ENCODE measurements at regions not wholly inside any gene's neighbourhood (a gene's known extent, or its start where the extent isn't known, plus 50 kb on each side); places are given as distances from the start of the nearest gene placed in this dataset.

GRCh38 chr16:79395591-79395990, 204.9 kb downstream of the MAF start (continued):
- TF ChIP-seq GABPA (IDR thresholded peaks at IDR 0.05 in 1 of 2, conservative IDR thresholded peaks at IDR 0.05 in 1 of 2) = no peak

- no peak overlapping the region for H3K4me3 ChIP-seq (ENCODE audit: low read depth in 1 of 3, low read length in 3 of 3)
- TF ChIP-seq REST (IDR thresholded peaks at IDR 0.05) (no peak), RXRA (IDR thresholded peaks at IDR 0.05) (no peak)
- DNase-seq (ENCODE audit: low spot score) = no peak
- no peak overlapping the region for H3K9ac ChIP-seq (ENCODE audit: low read depth in 1 of 2, low read length in 2 of 2)
- no peaks in the 10 kb centered on the region for H3K9me3 ChIP-seq (ENCODE audit: control insufficient read depth in 4 of 4, low read length in 3 of 4)
- H3K27ac ChIP-seq (ENCODE audit: low read depth in 1 of 2, low read length in 2 of 2) = no peak overlapping the region
- WGBS = 71% methylated on average over 3 of the region's 3 CpGs
- H3K27me3 ChIP-seq (ENCODE audit: control insufficient read depth in 4 of 4, insufficient read depth in 4 of 4, low read length in 3 of 4) = no peaks in the 10 kb centered on the region
- H3K4me1 ChIP-seq (ENCODE audit: control insufficient read depth in 4 of 4, insufficient read depth in 4 of 4, low read length in 3 of 4) = no peaks in the 10 kb centered on the region
- no peaks in the 10 kb centered on the region for H3K36me3 ChIP-seq (ENCODE audit: control insufficient read depth in 4 of 4, insufficient read depth in 3 of 4, low read depth in 1 of 4, low read length in 3 of 4)
These were observed 206.3 kb downstream of the MAF start for GRCh38 chr16:79394206-79394605.

- 64% methylated on average over 2 of the region's 2 CpGs for WGBS
- Histone ChIP-seq H3K36me3 (ENCODE audit: control insufficient read depth in 4 of 4, insufficient read depth in 3 of 4, low read depth in 1 of 4, low read length in 3 of 4) (no peaks in the 10 kb centered on the region), H3K9me3 (ENCODE audit: control insufficient read depth in 4 of 4, low read length in 3 of 4) (no peaks in the 10 kb centered on the region), H3K27ac (ENCODE audit: low read depth in 1 of 2, low read length in 2 of 2) (no peak overlapping the region), H3K4me1 (ENCODE audit: control insufficient read depth in 4 of 4, insufficient read depth in 4 of 4, low read length in 3 of 4) (no peaks in the 10 kb centered on the region), H3K27me3 (ENCODE audit: control insufficient read depth in 4 of 4, insufficient read depth in 4 of 4, low read length in 3 of 4) (no peaks in the 10 kb centered on the region), H3K9ac (ENCODE audit: low read depth in 1 of 2, low read length in 2 of 2) (no peak overlapping the region), H3K4me3 (ENCODE audit: low read depth in 1 of 3, low read length in 3 of 3) (no peak overlapping the region)
- TF ChIP-seq REST (IDR thresholded peaks at IDR 0.05) (no peak), GABPA (IDR thresholded peaks at IDR 0.05 in 1 of 2, conservative IDR thresholded peaks at IDR 0.05 in 1 of 2) (no peak), JUND (IDR thresholded peaks at IDR 0.05) (no peak), FOXA2 (IDR thresholded peaks at IDR 0.05) (no peak), NR2F2 (IDR thresholded peaks at IDR 0.05) (no peak), FOXA1 (IDR thresholded peaks at IDR 0.05) (no peak), SP1 (IDR thresholded peaks at IDR 0.05) (no peak), CTCF (IDR thresholded peaks at IDR 0.05; ENCODE audit: low read depth, low read length, missing input control) (no peak), YY1 (IDR thresholded peaks at IDR 0.05) (no peak), ATF3 (IDR thresholded peaks at IDR 0.05) (no peak), EGR1 (IDR thresholded peaks at IDR 0.05; ENCODE audit: low read depth in 2 of 2) (no peak), ZBTB33 (IDR thresholded peaks at IDR 0.05) (no peak), MAX (IDR thresholded peaks at IDR 0.05) (no peak), RAD21 (IDR thresholded peaks at IDR 0.05) (no peak)
- DNase-seq (ENCODE audit: low spot score) = no peak
These were observed 207.0 kb downstream of the MAF start for GRCh38 chr16:79393564-79393963.
